Trophoblast cell (in vitro differentiated cells and primary cell): ENCODE measurements at regions not wholly inside any gene's neighbourhood (a gene's known extent, or its start where the extent isn't known, plus 50 kb on each side); places are given as distances from the start of the nearest gene placed in this dataset.

ENCODE experiments used
- DNase-seq, 2 donors: peaks; one replicate each; pipeline ENCODE4 v3.0.0-alpha.2; 2016
- H2AFZ ChIP-seq: 2 replicates; pipeline ENCODE4 v1.6.1; 2013; ENCODE audit warnings: low read length, moderate library complexity, mild to moderate bottlenecking; ENCODE audit not compliant: insufficient read depth, poor library complexity
- H2AK5ac ChIP-seq: 2 replicates; pipeline ENCODE4 v1.6.1; 2013; ENCODE audit warnings: mild to moderate bottlenecking, low read length
- H2BK120ac ChIP-seq: 2 replicates; pipeline ENCODE4 v1.6.1; 2013; ENCODE audit warnings: low read length, mild to moderate bottlenecking, moderate library complexity; ENCODE audit not compliant: insufficient read depth, poor library complexity
- H2BK12ac ChIP-seq: 2 replicates; pipeline ENCODE4 v1.6.1; 2013; ENCODE audit warnings: mild to moderate bottlenecking, low read length, moderate library complexity
- H2BK5ac ChIP-seq: 2 replicates; pipeline ENCODE4 v1.6.1; 2013; ENCODE audit warnings: low read length, low read depth, moderate library complexity, mild to moderate bottlenecking; ENCODE audit not compliant: poor library complexity
- H3K14ac ChIP-seq: 2 replicates; pipeline ENCODE4 v1.6.1; 2013; ENCODE audit warnings: mild to moderate bottlenecking, low read length
- H3K18ac ChIP-seq: 2 replicates; pipeline ENCODE4 v1.6.1; 2013; ENCODE audit warnings: mild to moderate bottlenecking, low read length
- H3K23ac ChIP-seq: 2 replicates; pipeline ENCODE4 v1.6.1; 2013; ENCODE audit warnings: low read length
- H3K27ac ChIP-seq: 2 replicates; pipeline ENCODE4 v1.5.1; 2013; ENCODE audit warnings: low read depth, mild to moderate bottlenecking, inconsistent platforms, low read length, moderate library complexity
- H3K27me3 ChIP-seq: 2 replicates; pipeline ENCODE4 v1.6.1; 2013; ENCODE audit warnings: inconsistent platforms, mild to moderate bottlenecking, low read length, moderate library complexity; ENCODE audit not compliant: insufficient read depth
- H3K36me3 ChIP-seq, 2 experiments: 1 replicate in 1 of 2; 2 replicates in 1 of 2; pipeline ENCODE4 v1.6.1; 2013; ENCODE audit warnings: low read length in 2 of 2, mild to moderate bottlenecking in 2 of 2, moderate library complexity in 1 of 2; ENCODE audit not compliant: insufficient read depth in 2 of 2, control insufficient read depth in 1 of 2
- H3K4ac ChIP-seq: 2 replicates; pipeline ENCODE4 v1.6.1; 2013; ENCODE audit warnings: low read depth, mild to moderate bottlenecking, low read length, moderate library complexity
- H3K4me1 ChIP-seq, 2 experiments: 1 replicate in 1 of 2; 2 replicates in 1 of 2; pipeline ENCODE4 v1.6.1; 2013; ENCODE audit warnings: low read length in 2 of 2, mild to moderate bottlenecking in 2 of 2, moderate library complexity in 1 of 2; ENCODE audit not compliant: insufficient read depth in 2 of 2, control insufficient read depth in 1 of 2
- H3K4me2 ChIP-seq: 2 replicates; pipeline ENCODE4 v1.6.1; 2013; ENCODE audit warnings: inconsistent platforms, mild to moderate bottlenecking, low read length, moderate library complexity
- H3K4me3 ChIP-seq: 2 replicates; pipeline ENCODE4 v1.5.1; 2013; ENCODE audit warnings: mild to moderate bottlenecking, low read depth, low read length, inconsistent platforms
- H3K79me1 ChIP-seq: one replicate; pipeline ENCODE4 v1.6.1; 2013; ENCODE audit warnings: low read length
- H3K79me2 ChIP-seq: 2 replicates; pipeline ENCODE4 v1.6.1; 2013; ENCODE audit warnings: low read length, mild to moderate bottlenecking; ENCODE audit not compliant: control insufficient read depth, insufficient read depth, poor library complexity
- H3K9ac ChIP-seq: 2 replicates; pipeline ENCODE4 v1.6.1; 2013; ENCODE audit warnings: mild to moderate bottlenecking, low read length
- H3K9me3 ChIP-seq: 2 replicates; pipeline ENCODE4 v1.6.1; 2013; ENCODE audit warnings: low read depth, mild to moderate bottlenecking, control low read depth, inconsistent platforms, low read length; ENCODE audit not compliant: insufficient read depth
- H4K12ac ChIP-seq: 2 replicates; pipeline ENCODE4 v1.6.1; 2013; ENCODE audit warnings: low read depth, mild to moderate bottlenecking, low read length, moderate library complexity
- H4K8ac ChIP-seq: 2 replicates; pipeline ENCODE4 v1.6.1; 2013; ENCODE audit warnings: low read depth, mild to moderate bottlenecking, low read length, moderate library complexity
- H4K91ac ChIP-seq: one replicate; pipeline ENCODE4 v1.6.1; 2013; ENCODE audit warnings: low read depth, mild to moderate bottlenecking, low read length, moderate library complexity
- WGBS: extraction: QIAGEN DNeasy Blood & Tissue Kit; methylation state at CpG from one replicate; pipeline ENCODE4 v1.1.7; 2013; ENCODE audit warnings: missing lambda C conversion rate; ENCODE audit not compliant: insufficient read length, insufficient coverage; ENCODE audit errors: extremely low coverage; 5-methylcytosine and 5-hydroxymethylcytosine counted together

DNA sequence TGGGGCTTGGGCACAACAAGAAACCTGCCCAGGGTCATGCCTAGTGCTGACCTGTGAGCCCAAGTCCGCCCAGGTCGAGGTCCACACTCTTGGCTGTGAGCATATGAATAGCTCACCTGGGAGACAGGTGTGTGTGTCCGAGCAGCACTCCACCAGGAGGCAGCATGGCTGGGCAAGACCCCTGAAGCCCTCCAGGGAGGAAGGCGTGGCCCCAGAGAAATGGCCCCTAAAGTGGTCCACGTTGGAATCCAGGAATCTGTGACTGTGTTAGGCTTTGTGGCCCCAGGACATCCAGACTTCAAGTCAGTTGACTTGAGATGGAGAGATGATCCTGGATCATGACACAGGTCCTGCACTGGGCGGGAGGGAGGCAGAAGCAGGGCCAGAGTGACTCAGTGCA is 138.8 kb downstream of the CPZ start:
- no peak overlapping the region for H4K91ac ChIP-seq
- WGBS = no CpG with 5 or more reads among the region's 6 CpGs
- H4K8ac ChIP-seq = no peak overlapping the region
- no peak overlapping the region for H3K23ac ChIP-seq
- no peak overlapping the region for H2BK5ac ChIP-seq
- no peak overlapping the region for H3K18ac ChIP-seq
- no peak overlapping the region for H2BK120ac ChIP-seq
- no peaks in the 10 kb centered on the region for H3K27me3 ChIP-seq
- H3K9me3 ChIP-seq = peaks cover 9% of the 10 kb centered on the region
- H3K4me3 ChIP-seq = no peak overlapping the region
- no peak overlapping the region for H2BK12ac ChIP-seq
- no peak overlapping the region for H4K12ac ChIP-seq
- no peaks in the 10 kb centered on the region for H3K79me1 ChIP-seq
- no peaks in the 10 kb centered on the region for H3K79me2 ChIP-seq
- no peak overlapping the region for H2AK5ac ChIP-seq
- H3K4ac ChIP-seq = no peak overlapping the region
- no peak overlapping the region for H3K14ac ChIP-seq
- H2AFZ ChIP-seq = no peak overlapping the region
- no peak overlapping the region for H3K9ac ChIP-seq
- no peak for DNase-seq
- H3K36me3 ChIP-seq = no peaks in the 10 kb centered on the region
- H3K27ac ChIP-seq = no peak overlapping the region
- H3K4me1 ChIP-seq = no peaks in the 10 kb centered on the region
- H3K4me2 ChIP-seq = no peak overlapping the region

DNA sequence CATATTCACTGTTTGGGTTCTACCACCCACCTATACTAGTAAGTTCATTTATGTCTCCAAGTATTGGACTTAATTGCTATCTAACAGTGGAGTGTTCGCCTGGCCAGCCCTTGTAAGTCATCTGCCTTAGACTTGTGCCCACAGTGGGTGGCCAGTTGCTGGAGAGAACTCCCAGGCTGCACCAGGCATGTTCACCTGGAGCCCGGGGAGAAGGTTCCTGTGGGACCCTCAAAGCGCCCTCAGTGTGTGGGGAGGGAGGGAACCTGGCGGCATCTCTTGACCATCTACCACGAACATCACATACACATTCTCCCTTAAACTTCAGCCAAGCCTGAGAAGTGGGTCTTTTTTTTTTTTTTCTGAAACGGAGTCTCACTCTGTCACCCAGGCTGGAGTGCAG is 138.1 kb downstream of the CPZ start:
- Histone ChIP-seq H4K91ac (no peak overlapping the region), H3K18ac (no peak overlapping the region), H3K14ac (no peak overlapping the region), H3K9ac (no peak overlapping the region), H3K4me1 (no peaks in the 10 kb centered on the region), H4K12ac (no peak overlapping the region), H2BK5ac (no peak overlapping the region), H2AK5ac (no peak overlapping the region), H3K79me2 (no peaks in the 10 kb centered on the region), H3K27ac (no peak overlapping the region), H2BK12ac (no peak overlapping the region), H3K4me3 (no peak overlapping the region), H3K23ac (no peak overlapping the region), H3K27me3 (no peaks in the 10 kb centered on the region), H3K9me3 (peaks cover 9% of the 10 kb centered on the region), H2AFZ (no peak overlapping the region), H3K36me3 (no peaks in the 10 kb centered on the region), H2BK120ac (no peak overlapping the region), H4K8ac (no peak overlapping the region), H3K4ac (no peak overlapping the region), H3K79me1 (no peaks in the 10 kb centered on the region), H3K4me2 (no peak overlapping the region)
- no CpG with 5 or more reads among the region's 6 CpGs for WGBS
- DNase-seq = no peak

DNA sequence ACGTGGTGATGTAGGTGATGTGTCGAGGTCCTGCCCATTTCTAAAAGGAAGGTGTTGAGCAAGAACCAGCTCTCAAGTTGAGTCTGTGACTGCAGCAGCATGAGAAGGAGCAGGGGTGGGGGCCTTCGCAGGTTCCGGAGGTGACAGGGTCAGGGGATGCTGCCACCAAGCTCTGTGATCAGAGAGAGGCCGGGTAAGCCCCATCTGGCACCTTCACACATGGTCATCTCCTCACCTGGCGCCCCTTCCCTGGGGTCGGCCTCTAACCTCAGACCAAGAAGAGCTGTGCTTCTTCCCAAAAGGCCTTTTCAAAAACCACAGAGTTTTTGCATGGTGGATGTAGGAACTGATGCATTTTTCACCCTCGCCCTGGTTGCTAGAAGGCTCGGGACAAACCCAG is 137.6 kb downstream of the CPZ start:
- Histone ChIP-seq H3K4me1 (no peaks in the 10 kb centered on the region), H3K4me3 (no peak overlapping the region), H3K36me3 (no peaks in the 10 kb centered on the region), H3K4ac (no peak overlapping the region), H2BK120ac (no peak overlapping the region), H3K79me2 (no peaks in the 10 kb centered on the region), H4K8ac (no peak overlapping the region), H4K12ac (no peak overlapping the region), H3K9me3 (peaks cover 9% of the 10 kb centered on the region), H3K9ac (no peak overlapping the region), H3K4me2 (no peak overlapping the region), H3K79me1 (no peaks in the 10 kb centered on the region), H3K18ac (no peak overlapping the region), H2AK5ac (no peak overlapping the region), H3K14ac (no peak overlapping the region), H3K27ac (no peak overlapping the region), H2BK12ac (no peak overlapping the region), H4K91ac (no peak overlapping the region), H3K27me3 (no peaks in the 10 kb centered on the region), H2BK5ac (no peak overlapping the region), H2AFZ (no peak overlapping the region), H3K23ac (no peak overlapping the region)
- WGBS = no CpG with 5 or more reads among the region's 9 CpGs
- no peak for DNase-seq

DNA sequence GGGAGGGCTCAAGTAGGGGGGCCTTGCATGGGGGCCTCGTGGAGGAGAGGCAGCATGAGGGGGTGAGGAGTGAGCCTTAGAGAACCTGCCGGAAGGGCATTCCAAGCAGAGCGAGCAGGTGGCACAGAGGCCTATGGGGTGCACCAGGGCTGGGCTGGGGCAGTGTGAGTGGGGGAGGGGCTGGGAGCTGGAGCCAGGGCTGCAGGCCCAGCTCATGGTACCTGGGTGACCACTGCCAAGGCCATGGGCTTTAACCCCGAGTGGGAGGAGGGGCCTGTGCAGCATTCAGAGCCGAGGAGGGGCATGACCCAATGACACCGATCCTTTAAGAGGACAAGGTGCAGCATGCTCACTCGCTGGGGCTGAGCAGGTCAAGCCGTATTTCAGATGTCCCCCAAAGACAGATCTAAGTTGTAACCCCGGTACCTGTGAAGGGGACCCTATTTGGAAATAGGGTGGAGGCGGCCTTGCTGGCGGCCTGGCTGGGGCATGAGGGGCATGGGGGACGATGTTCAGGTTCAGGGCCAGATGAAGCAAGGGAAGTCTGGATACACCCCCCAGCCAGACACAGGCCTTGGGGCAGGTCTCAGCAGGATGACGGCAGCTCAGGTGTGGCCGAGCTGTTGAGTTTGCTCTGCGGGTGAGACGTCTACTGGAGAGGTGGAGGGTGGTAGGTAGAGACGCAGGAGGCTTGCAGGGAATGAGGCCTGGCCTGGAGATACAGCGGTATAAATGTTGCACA is 137.0 kb downstream of the CPZ start:
- H2AK5ac ChIP-seq = no peak overlapping the region
- H3K4me1 ChIP-seq = no peaks in the 10 kb centered on the region
- H3K9me3 ChIP-seq = peaks cover 7% of the 10 kb centered on the region
- H2BK120ac ChIP-seq = no peak overlapping the region
- no peak overlapping the region for H3K4me3 ChIP-seq
- no peak overlapping the region for H3K18ac ChIP-seq
- H3K79me2 ChIP-seq = no peaks in the 10 kb centered on the region
- no peaks in the 10 kb centered on the region for H3K27me3 ChIP-seq
- no peak overlapping the region for H4K12ac ChIP-seq
- no peaks in the 10 kb centered on the region for H3K36me3 ChIP-seq
- H2BK12ac ChIP-seq = no peak overlapping the region
- WGBS = no CpG with 5 or more reads among the region's 18 CpGs
- no peak overlapping the region for H3K9ac ChIP-seq
- H4K8ac ChIP-seq = no peak overlapping the region
- H4K91ac ChIP-seq = no peak overlapping the region
- H3K79me1 ChIP-seq = no peaks in the 10 kb centered on the region
- H3K4ac ChIP-seq = no peak overlapping the region
- H3K23ac ChIP-seq = no peak overlapping the region
- DNase-seq = no peak
- no peak overlapping the region for H3K14ac ChIP-seq
- H3K4me2 ChIP-seq = no peak overlapping the region
- H2BK5ac ChIP-seq = no peak overlapping the region
- no peak overlapping the region for H2AFZ ChIP-seq
- H3K27ac ChIP-seq = no peak overlapping the region
